ENCODE measurements at regions not wholly inside any gene's neighbourhood (a gene's known extent, or its start where the extent isn't known, plus 50 kb on each side); places are given as distances from the start of the nearest gene placed in this dataset.
"Not testable (repeated sequence)": the region's sequence is repeated elsewhere in the genome, so short reads cannot be mapped to it uniquely, and the experiment has no call there.

GRCh38 chr9:108776920-108777639 is 78.7 kb downstream of the ACTL7B start:
- 62 to 74% (median 70%) methylated on average over 4 of the region's 4 CpGs for WGBS, 3 donors
- H3K36me3 ChIP-seq (ENCODE audit: insufficient read depth in 1 of 2, low read depth in 1 of 2): no peaks in the 10 kb centered on the region
- H3K27me3 ChIP-seq (ENCODE audit: insufficient read depth in 3 of 3, low read length in 2 of 3): peaks cover 0 to 4% (median 3%) of the 10 kb centered on the region in 3 donors
- no peak for ATAC-seq
- DNase-seq: no peak
- no peak overlapping the region for H3K27ac ChIP-seq
- no peaks in the 10 kb centered on the region for H3K4me1 ChIP-seq
- no peaks in the 10 kb centered on the region for H3K9me3 ChIP-seq
- intact Hi-C loops (cut with DNase I): no loop called here
- H3K4me3 ChIP-seq: no peak overlapping the region
- TF ChIP-seq CTCF (IDR thresholded peaks at IDR 0.05): no peak

GRCh38 chr9:108775901-108776306 is 79.9 kb downstream of the ACTL7B start:
- peaks cover 0 to 4% (median 3%) of the 10 kb centered on the region in 3 donors for H3K27me3 ChIP-seq (ENCODE audit: insufficient read depth in 3 of 3, low read length in 2 of 3)
- intact Hi-C loops (cut with DNase I): no loop called here
- no peaks in the 10 kb centered on the region for H3K4me1 ChIP-seq
- H3K27ac ChIP-seq: no peak overlapping the region
- no peaks in the 10 kb centered on the region for H3K36me3 ChIP-seq (ENCODE audit: insufficient read depth in 1 of 2, low read depth in 1 of 2)
- ATAC-seq (no peak), DNase-seq (no peak)
- no peak for TF ChIP-seq CTCF (IDR thresholded peaks at IDR 0.05)
- no peak overlapping the region for H3K4me3 ChIP-seq
- H3K9me3 ChIP-seq: no peaks in the 10 kb centered on the region

- DNase-seq; H3K36me3 ChIP-seq (ENCODE audit: insufficient read depth in 1 of 2, low read depth in 1 of 2); H3K9me3 ChIP-seq; H3K27ac ChIP-seq; H3K4me1 ChIP-seq; ATAC-seq; H3K4me3 ChIP-seq; H3K27me3 ChIP-seq (ENCODE audit: insufficient read depth in 3 of 3, low read length in 2 of 3); intact Hi-C loops (cut with DNase I): not testable (repeated sequence)
- 92 to 94% (median 94%) methylated on average over 7 of the region's 7 CpGs for WGBS, 3 donors
Measured at GRCh38 chr9:108774088-108774487, 81.7 kb downstream of the ACTL7B start.

GRCh38 chr9:108772301-108772894 is 83.4 kb downstream of the ACTL7B start:
- 59 to 68% (median 66%) methylated on average over 6 of the region's 6 CpGs for WGBS, 3 donors
- Histone ChIP-seq H3K27me3 (ENCODE audit: insufficient read depth in 3 of 3, low read length in 2 of 3) (peaks cover 0 to 3% (median 2%) of the 10 kb centered on the region in 3 donors), H3K9me3 (peaks cover 5% of the 10 kb centered on the region), H3K4me1 (no peaks in the 10 kb centered on the region), H3K4me3 (no peak overlapping the region), H3K36me3 (ENCODE audit: insufficient read depth in 1 of 2, low read depth in 1 of 2) (no peaks in the 10 kb centered on the region), H3K27ac (no peak overlapping the region)
- TF ChIP-seq CTCF (IDR thresholded peaks at IDR 0.05): no peak
- ATAC-seq: no peak
- intact Hi-C loops (cut with DNase I): no loop called here
- DNase-seq: no peak

GRCh38 chr9:108768744-108769143 is 87.0 kb downstream of the ACTL7B start:
- H3K4me3 ChIP-seq: no peak overlapping the region
- WGBS, 3 donors: 83 to 90% (median 87%) methylated on average over 5 of the region's 5 CpGs
- H3K9me3 ChIP-seq: peaks cover 5% of the 10 kb centered on the region
- no peak for DNase-seq
- TF ChIP-seq CTCF (IDR thresholded peaks at IDR 0.05): no peak
- no peak for ATAC-seq
- intact Hi-C loops (cut with DNase I): no loop called here
- H3K27ac ChIP-seq: no peak overlapping the region
- H3K27me3 ChIP-seq (ENCODE audit: insufficient read depth in 3 of 3, low read length in 2 of 3): peaks cover 0 to 1% (median 0%) of the 10 kb centered on the region in 3 donors
- no peaks in the 10 kb centered on the region for H3K36me3 ChIP-seq (ENCODE audit: insufficient read depth in 1 of 2, low read depth in 1 of 2)
- H3K4me1 ChIP-seq: no peaks in the 10 kb centered on the region
